HUES6 (cell line): ENCODE measurements at regions not wholly inside any gene's neighbourhood (a gene's known extent, or its start where the extent isn't known, plus 50 kb on each side); places are given as distances from the start of the nearest gene placed in this dataset.

Experiments
- H3K27ac ChIP-seq: 2 replicates; pipeline ENCODE4 v1.7.0; 2013; ENCODE audit warnings: low read depth, mild to moderate bottlenecking, low read length, inconsistent platforms
- H3K27me3 ChIP-seq: 2 replicates; pipeline ENCODE4 v1.6.1; 2013; ENCODE audit warnings: low read length; ENCODE audit not compliant: control insufficient read depth, insufficient read depth
- H3K36me3 ChIP-seq: 2 replicates; pipeline ENCODE4 v1.6.1; 2013; ENCODE audit warnings: low read length; ENCODE audit not compliant: control insufficient read depth, insufficient read depth
- H3K4me1 ChIP-seq: 2 replicates; pipeline ENCODE4 v1.6.1; 2013; ENCODE audit warnings: low read length; ENCODE audit not compliant: control insufficient read depth, insufficient read depth
- H3K4me3 ChIP-seq: 2 replicates; pipeline ENCODE4 v1.5.1; 2013; ENCODE audit warnings: low read depth, low read length
- H3K9ac ChIP-seq: one replicate; pipeline ENCODE4 v1.6.1; 2013; ENCODE audit warnings: mild to moderate bottlenecking, low read length
- H3K9me3 ChIP-seq: 2 replicates; pipeline ENCODE4 v1.6.1; 2013; ENCODE audit warnings: low read depth, low read length; ENCODE audit not compliant: control insufficient read depth, insufficient read depth

GRCh38 chr12:90074086-90074485, 365.4 kb upstream of the ATP2B1 start:
- no peaks in the 10 kb centered on the region for H3K36me3 ChIP-seq
- no peak overlapping the region for H3K4me3 ChIP-seq
- 0 out of 2 replicates have a peak, but pooled peaks cover 3% of the 10 kb centered on the region for H3K4me1 ChIP-seq

GRCh38 chr12:90071996-90072395, 363.4 kb upstream of the ATP2B1 start:
- Histone ChIP-seq H3K27ac (no peak overlapping the region), H3K4me3 (no peak overlapping the region), H3K27me3 (no peaks in the 10 kb centered on the region), H3K4me1 (0 out of 2 replicates have a peak, but pooled peaks cover 3% of the 10 kb centered on the region), H3K36me3 (no peaks in the 10 kb centered on the region), H3K9me3 (peaks cover 3% of the 10 kb centered on the region; the same call in 1 of the 2 replicates), H3K9ac (no peak overlapping the region)

More at GRCh38 chr12:90074086-90074485, 365.4 kb upstream of the ATP2B1 start:
- Histone ChIP-seq H3K9me3 (peaks cover 3% of the 10 kb centered on the region; the same call in 1 of the 2 replicates), H3K27me3 (no peaks in the 10 kb centered on the region), H3K9ac (no peak overlapping the region), H3K27ac (no peak overlapping the region)

GRCh38 chr12:90069711-90070110, 361.1 kb upstream of the ATP2B1 start:
- no peak overlapping the region for H3K27ac ChIP-seq
- no peak overlapping the region for H3K9ac ChIP-seq
- H3K4me1 ChIP-seq: 0 out of 2 replicates have a peak, but pooled peaks cover 3% of the 10 kb centered on the region
- H3K9me3 ChIP-seq: peaks cover 3% of the 10 kb centered on the region; the same call in 1 of the 2 replicates
- H3K36me3 ChIP-seq: no peaks in the 10 kb centered on the region
- no peak overlapping the region for H3K4me3 ChIP-seq
- no peaks in the 10 kb centered on the region for H3K27me3 ChIP-seq

DNA sequence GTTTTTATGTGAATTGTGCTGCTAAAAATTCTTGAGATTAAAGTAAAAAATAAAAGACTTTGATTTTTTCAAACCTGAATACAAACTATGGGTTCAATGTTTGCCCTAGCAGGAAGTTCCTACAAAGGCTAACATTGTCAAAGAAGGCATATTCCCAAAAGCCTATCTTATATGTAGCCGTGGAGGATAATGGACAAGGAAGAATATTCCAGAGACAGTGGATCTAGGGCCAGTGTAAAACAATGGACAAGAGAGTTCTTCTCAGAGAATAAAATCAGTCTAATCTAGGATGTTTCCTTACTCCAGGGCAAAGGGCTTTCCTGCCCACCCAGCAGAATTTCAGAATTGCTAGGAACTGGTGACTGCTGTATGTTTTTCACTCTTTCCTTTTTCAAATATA, 359.2 kb upstream of the ATP2B1 start:
- Histone ChIP-seq H3K36me3 (no peaks in the 10 kb centered on the region), H3K9me3 (peaks cover 3% of the 10 kb centered on the region; the same call in 1 of the 2 replicates), H3K27me3 (no peaks in the 10 kb centered on the region), H3K4me3 (no peak overlapping the region), H3K9ac (no peak overlapping the region), H3K4me1 (0 out of 2 replicates have a peak, but pooled peaks cover 3% of the 10 kb centered on the region), H3K27ac (no peak overlapping the region)

- Histone ChIP-seq H3K4me1 (0 out of 2 replicates have a peak, but pooled peaks cover under 1% of the 10 kb centered on the region), H3K9me3 (no peaks in the 10 kb centered on the region), H3K27ac (no peak overlapping the region)
These were observed 356.5 kb upstream of the ATP2B1 start for GRCh38 chr12:90064852-90065801.

DNA sequence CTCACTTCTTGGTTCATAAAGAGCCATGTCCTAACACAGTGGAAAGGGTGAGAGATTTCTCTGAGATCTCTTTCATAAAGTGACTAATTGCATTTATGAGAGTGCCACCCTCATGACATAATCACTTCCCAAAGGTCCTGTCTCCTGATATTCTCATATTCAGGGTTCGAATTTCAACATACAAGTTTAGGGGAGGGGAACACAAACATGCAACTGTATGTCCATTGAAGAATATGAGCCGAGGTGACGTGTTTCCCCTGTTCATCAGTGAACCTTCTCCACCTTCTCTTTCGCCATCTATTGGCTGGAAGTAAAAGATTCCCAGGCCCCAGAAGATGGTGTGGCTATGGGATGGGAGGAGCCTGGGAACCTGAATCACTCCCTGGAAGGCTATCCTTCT, 354.2 kb upstream of the ATP2B1 start:
- H3K27ac ChIP-seq: no peak overlapping the region

More at GRCh38 chr12:90064852-90065801, 356.5 kb upstream of the ATP2B1 start:
- H3K27me3 ChIP-seq: no peaks in the 10 kb centered on the region
- no peak overlapping the region for H3K9ac ChIP-seq
- H3K4me3 ChIP-seq: no peak overlapping the region
- no peaks in the 10 kb centered on the region for H3K36me3 ChIP-seq

GRCh38 chr12:90061809-90062208, 353.2 kb upstream of the ATP2B1 start:
- no peaks in the 10 kb centered on the region for H3K36me3 ChIP-seq
- no peak overlapping the region for H3K9ac ChIP-seq
- H3K4me3 ChIP-seq: no peak overlapping the region
- H3K4me1 ChIP-seq: no peaks in the 10 kb centered on the region
- no peak overlapping the region for H3K27ac ChIP-seq
- H3K9me3 ChIP-seq: no peaks in the 10 kb centered on the region
- no peaks in the 10 kb centered on the region for H3K27me3 ChIP-seq

More for the DNA sequence above, 354.2 kb upstream of the ATP2B1 start:
- Histone ChIP-seq H3K4me1 (no peaks in the 10 kb centered on the region), H3K27me3 (no peaks in the 10 kb centered on the region), H3K36me3 (no peaks in the 10 kb centered on the region), H3K9ac (no peak overlapping the region), H3K4me3 (no peak overlapping the region), H3K9me3 (no peaks in the 10 kb centered on the region)

DNA sequence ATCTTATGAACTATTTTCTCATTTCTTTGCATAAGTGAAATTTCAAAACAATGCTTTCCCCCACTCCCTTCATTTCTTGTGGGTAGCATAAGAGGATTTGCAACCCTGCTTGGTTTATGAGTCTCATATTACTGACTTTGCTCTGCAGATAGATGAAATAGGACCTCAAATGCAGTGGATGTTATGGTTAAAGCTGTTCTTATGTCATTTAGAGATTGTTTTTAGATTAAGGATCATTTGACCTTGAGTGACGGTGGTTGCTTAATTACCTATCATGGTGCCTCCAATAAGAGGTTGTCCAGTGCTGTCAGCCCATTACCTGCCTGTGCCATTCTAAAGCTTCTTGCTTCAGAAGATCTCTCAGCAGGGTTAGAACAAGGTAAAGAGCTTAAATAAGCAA, 351.4 kb upstream of the ATP2B1 start:
- H3K9me3 ChIP-seq: no peaks in the 10 kb centered on the region
- no peaks in the 10 kb centered on the region for H3K27me3 ChIP-seq
- H3K4me3 ChIP-seq: no peak overlapping the region
- H3K9ac ChIP-seq: no peak overlapping the region
- no peak overlapping the region for H3K27ac ChIP-seq
- H3K4me1 ChIP-seq: no peaks in the 10 kb centered on the region
- H3K36me3 ChIP-seq: no peaks in the 10 kb centered on the region

DNA sequence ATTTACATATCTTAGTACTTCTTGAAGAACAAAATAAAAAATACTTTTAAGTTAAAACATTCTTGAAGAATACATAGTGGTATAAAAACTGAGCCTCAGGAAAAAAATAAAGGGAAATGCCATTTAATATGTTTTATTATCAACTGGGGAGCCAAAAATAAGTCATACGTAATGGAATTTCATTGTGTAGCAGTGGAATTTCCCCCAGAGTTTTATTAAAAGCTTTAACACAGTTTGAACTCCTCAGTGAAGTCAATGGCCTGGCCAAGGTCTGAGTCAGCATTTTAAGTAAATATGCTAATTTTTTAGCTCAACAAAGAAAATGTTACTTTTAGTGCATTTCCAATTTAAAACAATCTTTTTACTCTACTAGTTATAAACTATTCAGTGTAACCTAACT, 350.1 kb upstream of the ATP2B1 start:
- H3K4me3 ChIP-seq: no peak overlapping the region
- no peaks in the 10 kb centered on the region for H3K36me3 ChIP-seq
- H3K9ac ChIP-seq: no peak overlapping the region
- H3K27me3 ChIP-seq: no peaks in the 10 kb centered on the region
- H3K9me3 ChIP-seq: no peaks in the 10 kb centered on the region
- H3K27ac ChIP-seq: no peak overlapping the region
- no peaks in the 10 kb centered on the region for H3K4me1 ChIP-seq

DNA sequence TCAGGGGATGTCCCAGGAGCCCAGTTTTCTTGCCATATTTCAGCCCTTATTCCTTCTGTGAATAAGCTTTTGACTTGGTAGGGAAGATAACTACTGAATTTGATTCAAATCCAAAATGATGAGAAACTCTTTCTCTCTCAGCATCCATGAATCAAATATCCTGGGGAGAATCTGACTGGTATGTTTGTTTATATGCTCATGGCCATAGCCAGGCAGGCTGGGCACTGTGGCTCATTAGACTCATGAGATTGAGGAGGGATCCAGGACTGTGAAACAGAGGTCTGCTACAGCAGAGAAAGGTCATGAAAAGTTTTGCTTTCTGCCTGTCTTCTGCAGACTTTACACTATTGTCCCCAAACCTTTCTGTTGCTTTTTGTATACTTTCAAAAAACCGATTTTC, 346.4 kb upstream of the ATP2B1 start:
- no peak overlapping the region for H3K27ac ChIP-seq

DNA sequence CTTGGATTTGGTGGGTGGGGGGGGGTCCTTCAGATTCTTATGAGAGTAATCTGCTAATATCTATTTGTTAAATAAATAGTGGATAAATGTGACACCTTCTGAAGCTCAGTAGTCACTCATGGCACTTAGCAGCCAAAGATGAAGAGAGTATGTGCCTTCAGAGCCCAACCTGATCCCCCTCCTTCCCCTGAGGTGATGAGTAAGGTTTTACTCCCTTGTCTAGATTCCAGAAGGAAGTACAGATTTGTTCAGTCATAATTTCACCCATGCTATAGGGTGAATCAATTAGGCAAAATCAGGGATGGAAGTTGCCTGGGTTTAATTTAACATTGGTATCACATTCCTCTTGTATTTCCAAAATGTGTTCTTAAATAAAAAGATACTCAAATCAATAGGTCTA, 340.3 kb upstream of the ATP2B1 start:
- H3K9ac ChIP-seq: no peak overlapping the region
- no peak overlapping the region for H3K4me3 ChIP-seq
- no peaks in the 10 kb centered on the region for H3K36me3 ChIP-seq
- H3K4me1 ChIP-seq: no peaks in the 10 kb centered on the region
- H3K9me3 ChIP-seq: no peaks in the 10 kb centered on the region
- no peaks in the 10 kb centered on the region for H3K27me3 ChIP-seq
- H3K27ac ChIP-seq: no peak overlapping the region

More for the DNA sequence above, 346.4 kb upstream of the ATP2B1 start:
- H3K9me3 ChIP-seq: no peaks in the 10 kb centered on the region
- H3K9ac ChIP-seq: no peak overlapping the region
- no peaks in the 10 kb centered on the region for H3K4me1 ChIP-seq
- no peaks in the 10 kb centered on the region for H3K27me3 ChIP-seq
- no peaks in the 10 kb centered on the region for H3K36me3 ChIP-seq
- H3K4me3 ChIP-seq: no peak overlapping the region
